H1 (cell line): ENCODE measurements at regions not wholly inside any gene's neighbourhood (a gene's known extent, or its start where the extent isn't known, plus 50 kb on each side); places are given as distances from the start of the nearest gene placed in this dataset.

Source experiments
- CTCF ChIA-PET: fragments of 300-600 bp; sonication (Branson Sonifier 250); formaldehyde crosslinking; loops from one replicate; lab custom pipeline; 2021; ENCODE audit not compliant: partially characterized antibody; lab: Charles Lee
- POLR2A ChIA-PET: fragments of 300-600 bp; sonication (Branson Sonifier 250); formaldehyde crosslinking; loops from one replicate; lab custom pipeline; 2021; ENCODE audit warnings: inconsistent platforms; ENCODE audit not compliant: partially characterized antibody; lab: Charles Lee
- DNase-seq, 2 experiments: peaks; one replicate each; pipeline versions ENCODE4 v3.0.0 to v3.0.0-alpha.2; 2010 to 2022; ENCODE audit warnings: low spot score in 2 of 2, low read depth in 1 of 2, mixed read lengths in 1 of 2
- FAIRE-seq: peaks from 2 replicates; lab custom pipeline; 2011; peaks lifted over from hg19 to GRCh38; lab: Jason Lieb, UNC
- H2AFZ ChIP-seq: 2 replicates; pipeline ENCODE4 v1.8.1; 2012; ENCODE audit warnings: low read length, inconsistent platforms
- H2AK5ac ChIP-seq: 2 replicates; pipeline ENCODE4 v1.6.1; 2013; ENCODE audit warnings: low read depth, low read length
- H2BK120ac ChIP-seq: replicated peaks from 2 replicates; pipeline ENCODE3; 2013; ENCODE audit warnings: low read depth, low read length, inconsistent platforms
- H2BK12ac ChIP-seq: 2 replicates; pipeline ENCODE4 v1.6.1; 2013; ENCODE audit warnings: low read depth, low read length
- H2BK15ac ChIP-seq: 2 replicates; pipeline ENCODE4 v1.6.1; 2013; ENCODE audit warnings: low read length
- H2BK20ac ChIP-seq: 2 replicates; pipeline ENCODE4 v1.6.1; 2013; ENCODE audit warnings: low read length
- H2BK5ac ChIP-seq: 2 replicates; pipeline ENCODE4 v1.6.1; 2013; ENCODE audit warnings: low read depth, low read length
- H3K14ac ChIP-seq: 2 replicates; pipeline ENCODE4 v1.6.1; 2013; ENCODE audit warnings: inconsistent platforms; ENCODE audit not compliant: insufficient read length
- H3K18ac ChIP-seq: 2 replicates; pipeline ENCODE4 v1.6.1; 2013; ENCODE audit warnings: low read length; ENCODE audit errors: extremely low read depth
- H3K23ac ChIP-seq: 2 replicates; pipeline ENCODE4 v1.6.1; 2013; ENCODE audit warnings: inconsistent platforms; ENCODE audit not compliant: insufficient read length
- H3K23me2 ChIP-seq: 2 replicates; pipeline ENCODE4 v1.6.1; 2013; ENCODE audit warnings: low read depth, low read length
- H3K27ac ChIP-seq: 2 replicates; pipeline ENCODE4 v1.6.1; 2011; ENCODE audit warnings: low read depth, low read length, inconsistent platforms
- H3K27me3 ChIP-seq, 4 experiments: replicated peaks in 1 of 4; 1 replicate in 1 of 4; 2 replicates in 3 of 4; pipeline versions ENCODE4 v1.6.1 to v1.8.1; 2011 to 2013; ENCODE audit warnings: low read length in 3 of 4, mild to moderate bottlenecking in 3 of 4, inconsistent platforms in 2 of 4, mixed read lengths in 2 of 4, moderate library complexity in 1 of 4; ENCODE audit not compliant: control insufficient read depth in 3 of 4, insufficient read depth in 3 of 4; ENCODE audit errors: extremely low read depth in 1 of 4
- H3K36me3 ChIP-seq, 4 experiments: 2 replicates each; pipeline versions ENCODE4 v1.6.1 to v1.8.1; 2011 to 2013; ENCODE audit warnings: mild to moderate bottlenecking in 4 of 4, low read length in 3 of 4, moderate library complexity in 2 of 4, control low read depth in 1 of 4, inconsistent platforms in 1 of 4; ENCODE audit not compliant: insufficient read depth in 4 of 4, control insufficient read depth in 2 of 4
- H3K4ac ChIP-seq: replicated peaks from 2 replicates; pipeline ENCODE3; 2013; ENCODE audit warnings: low read length, low read depth, mixed read lengths, inconsistent platforms; ENCODE audit not compliant: insufficient read length
- H3K4me1 ChIP-seq, 4 experiments: replicated peaks in 1 of 4; 1 replicate in 1 of 4; 2 replicates in 3 of 4; pipeline versions ENCODE4 v1.6.1 to v1.8.1; 2011 to 2013; ENCODE audit warnings: low read length in 3 of 4, inconsistent platforms in 2 of 4, mixed read lengths in 1 of 4; ENCODE audit not compliant: insufficient read depth in 4 of 4, control insufficient read depth in 3 of 4
- H3K4me2 ChIP-seq, 2 experiments: 2 replicates each; pipeline versions ENCODE4 v1.6.1 to v1.8.1; 2011 to 2013; ENCODE audit warnings: low read depth in 2 of 2, low read length in 2 of 2, control low read depth in 1 of 2, inconsistent platforms in 1 of 2, mild to moderate bottlenecking in 1 of 2; ENCODE audit not compliant: insufficient read depth in 1 of 2
- H3K4me3 ChIP-seq, 4 experiments: fragments of 200-600, 300-600 bp in 1 of 4; sonication (generic), shearing (Covaris generic), sonication (Bioruptor Twin) in 1 of 4; 2 replicates each; pipeline versions ENCODE4 v1.5.1 to v1.8.1; 2011 to 2016; ENCODE audit warnings: low read length in 4 of 4, low read depth in 3 of 4, control low read depth in 2 of 4, inconsistent platforms in 2 of 4, mild to moderate bottlenecking in 2 of 4, mixed read lengths in 1 of 4, moderate library complexity in 1 of 4; ENCODE audit not compliant: insufficient read depth in 2 of 4; ENCODE audit errors: extremely low read depth in 1 of 4
- H3K56ac ChIP-seq: replicated peaks from 2 replicates; pipeline ENCODE3; 2013; ENCODE audit warnings: low read depth, mild to moderate bottlenecking, mixed read lengths, low read length, inconsistent platforms; ENCODE audit not compliant: insufficient read length
- H3K79me1 ChIP-seq: 2 replicates; pipeline ENCODE4 v1.6.1; 2013; ENCODE audit warnings: low read depth, low read length, control low read depth
- H3K79me2 ChIP-seq, 2 experiments: 2 replicates each; pipeline versions ENCODE4 v1.6.1 to v1.8.1; 2012 to 2013; ENCODE audit warnings: low read length in 2 of 2, mild to moderate bottlenecking in 2 of 2, inconsistent platforms in 1 of 2; ENCODE audit not compliant: insufficient read depth in 2 of 2, control insufficient read depth in 1 of 2
- H3K9ac ChIP-seq, 4 experiments: replicated peaks in 1 of 4; 1 replicate in 1 of 4; 2 replicates in 3 of 4; pipeline versions ENCODE4 v1.6.1 to v1.8.1; 2011 to 2013; ENCODE audit warnings: low read depth in 3 of 4, low read length in 3 of 4, control low read depth in 2 of 4, mild to moderate bottlenecking in 2 of 4, moderate library complexity in 2 of 4, inconsistent platforms in 1 of 4; ENCODE audit errors: extremely low read depth in 1 of 4
- H3K9me3 ChIP-seq, 2 experiments: 2 replicates each; pipeline versions ENCODE4 v1.6.1 to v1.8.1; 2012 to 2013; ENCODE audit warnings: mild to moderate bottlenecking in 2 of 2, moderate library complexity in 2 of 2, control low read depth in 1 of 2, inconsistent platforms in 1 of 2, low read depth in 1 of 2, low read length in 1 of 2, mixed read lengths in 1 of 2; ENCODE audit not compliant: insufficient read depth in 2 of 2
- H4K20me1 ChIP-seq, 2 experiments: replicated peaks in 1 of 2; 2 replicates each; pipeline versions ENCODE3 to v1.8.1; 2011 to 2013; ENCODE audit warnings: inconsistent platforms in 2 of 2, low read length in 2 of 2, mild to moderate bottlenecking in 1 of 2; ENCODE audit not compliant: insufficient read depth in 2 of 2, control insufficient read depth in 1 of 2
- H4K5ac ChIP-seq: 2 replicates; pipeline ENCODE4 v1.6.1; 2013; ENCODE audit warnings: low read length, low read depth, mixed read lengths, inconsistent platforms; ENCODE audit not compliant: insufficient read length
- H4K8ac ChIP-seq: 2 replicates; pipeline ENCODE4 v1.8.0; 2013; ENCODE audit warnings: mild to moderate bottlenecking, moderate library complexity, low read length, inconsistent platforms; ENCODE audit not compliant: insufficient read depth; ENCODE audit errors: extremely low read depth
- H4K91ac ChIP-seq: replicated peaks from 2 replicates; pipeline ENCODE3; 2013; ENCODE audit warnings: low read length, mixed read lengths, inconsistent platforms; ENCODE audit not compliant: insufficient read length
- BACH1 ChIP-seq: IDR thresholded peaks from 2 replicates; pipeline ENCODE4 v1.6.1; 2012; ENCODE audit warnings: low read length, improper control_type of control experiment
- CREB1 ChIP-seq: IDR thresholded peaks from 2 replicates; pipeline ENCODE4 v1.6.1; 2012; ENCODE audit warnings: inconsistent platforms
- CTBP2 ChIP-seq: IDR thresholded peaks from 2 replicates; pipeline ENCODE4 v1.7.0; 2011; ENCODE audit warnings: borderline replicate concordance, mild to moderate bottlenecking, moderate library complexity, mixed read lengths, low read length; ENCODE audit not compliant: insufficient read depth, insufficient read length
- GABPA ChIP-seq: IDR thresholded peaks from 2 replicates; pipeline ENCODE4 v1.6.1; 2011; ENCODE audit warnings: mild to moderate bottlenecking, low read length, moderate library complexity, borderline replicate concordance; ENCODE audit not compliant: insufficient read depth
- HDAC6 ChIP-seq: IDR thresholded peaks from one replicate; pipeline ENCODE4 v1.7.1; 2012; ENCODE audit warnings: low read depth, mild to moderate bottlenecking, inconsistent platforms, low read length, moderate library complexity
- JUN ChIP-seq: IDR thresholded peaks from 2 replicates; pipeline ENCODE4 v1.6.1; 2011; ENCODE audit warnings: low read depth, mild to moderate bottlenecking, improper control_type of control experiment, low read length
- MAFK ChIP-seq: IDR thresholded peaks from 2 replicates; pipeline ENCODE4 v1.6.1; 2012; ENCODE audit warnings: low read depth, mild to moderate bottlenecking, improper control_type of control experiment, low read length
- NANOG ChIP-seq: IDR thresholded peaks from 2 replicates; pipeline ENCODE4 v1.6.1; 2011; ENCODE audit warnings: low read length, low read depth, mild to moderate bottlenecking, inconsistent platforms; ENCODE audit not compliant: insufficient read depth, poor library complexity, severe bottlenecking
- POLR2AphosphoS5 ChIP-seq: IDR thresholded peaks from 2 replicates; pipeline ENCODE4 v1.6.1; 2011; ENCODE audit warnings: low read depth, low read length
- SIRT6 ChIP-seq: IDR thresholded peaks from one replicate; pipeline ENCODE4 v1.7.1; 2012; ENCODE audit warnings: low read length, inconsistent platforms
- TEAD4 ChIP-seq: IDR thresholded peaks from 2 replicates; pipeline ENCODE4 v1.6.1; 2012; ENCODE audit warnings: low read depth, low read length, inconsistent platforms, mixed read lengths
- YY1 ChIP-seq: IDR thresholded peaks from 2 replicates; pipeline ENCODE4 v1.6.1; 2011; ENCODE audit warnings: low read depth, mild to moderate bottlenecking, low read length
- WGBS, 2 experiments: shearing (Covaris generic) in 1 of 2; methylation state at CpG; one replicate each; pipeline versions ENCODE4 v1.1.6 to v1.1.7; 2013 to 2015; ENCODE audit warnings: low lambda C conversion rate in 2 of 2, mixed read lengths in 2 of 2, inconsistent platforms in 1 of 2, low coverage in 1 of 2, missing lambda C conversion rate in 1 of 2; ENCODE audit not compliant: insufficient replicate concordance in 2 of 2, insufficient coverage in 1 of 2, insufficient read length in 1 of 2; ENCODE audit errors: extremely low coverage in 1 of 2, missing lambda C conversion rate in 1 of 2; 5-methylcytosine and 5-hydroxymethylcytosine counted together

- no peak overlapping the region for H2BK15ac ChIP-seq
- no peak overlapping the region for H3K23ac ChIP-seq
- no peaks in the 10 kb centered on the region for H3K4me1 ChIP-seq
- no peak for FAIRE-seq
- TF ChIP-seq NANOG, result no peak
- no peak for TF ChIP-seq SIRT6
- TF ChIP-seq MAFK, result no peak
- TF ChIP-seq BACH1, result no peak
- no peak for TF ChIP-seq POLR2AphosphoS5
- TF ChIP-seq JUN, result no peak
- no peak for TF ChIP-seq TEAD4
- no peak for TF ChIP-seq GABPA
- no peak for TF ChIP-seq CTBP2
- no peak for TF ChIP-seq CREB1
- no peak for TF ChIP-seq YY1
- TF ChIP-seq HDAC6, result no peak
- H3K23me2 ChIP-seq, result no peaks in the 10 kb centered on the region
- H2BK20ac ChIP-seq, result no peak overlapping the region
- H3K4me3 ChIP-seq, result no peak overlapping the region
- no peak overlapping the region for H3K14ac ChIP-seq
- no peak overlapping the region for H2AFZ ChIP-seq
- DNase-seq, result no peak
- no peak overlapping the region for H3K18ac ChIP-seq
- no peak overlapping the region for H2BK12ac ChIP-seq
- no peak overlapping the region for H3K4ac ChIP-seq
- no peak overlapping the region for H4K91ac ChIP-seq
- H4K5ac ChIP-seq, result no peak overlapping the region
- H3K56ac ChIP-seq, result no peak overlapping the region
- no peaks in the 10 kb centered on the region for H4K20me1 ChIP-seq
- POLR2A ChIA-PET, result no interaction called here
- no peaks in the 10 kb centered on the region for H3K79me1 ChIP-seq
- no peak overlapping the region for H2AK5ac ChIP-seq
- CTCF ChIA-PET, result no interaction called here
- no peak overlapping the region for H3K9ac ChIP-seq
- H3K79me2 ChIP-seq, result no peaks in the 10 kb centered on the region
- H3K36me3 ChIP-seq, result no peaks in the 10 kb centered on the region
- H2BK120ac ChIP-seq, result no peak overlapping the region
- H3K27me3 ChIP-seq, result no peaks in the 10 kb centered on the region
- 96% methylated on average over 4 of the region's 4 CpGs; no CpG with 5 or more reads in 1 of the 2 experiments for WGBS, 2 experiments
- H4K8ac ChIP-seq, result no peak overlapping the region
- H3K27ac ChIP-seq, result no peak overlapping the region
- no peaks in the 10 kb centered on the region for H3K9me3 ChIP-seq
- H3K4me2 ChIP-seq, result no peak overlapping the region
- no peak overlapping the region for H2BK5ac ChIP-seq
Measured at GRCh38 chr12:71004578-71004977, 84.0 kb upstream of the PTPRR start.
